ENCODE measurements at regions not wholly inside any gene's neighbourhood (a gene's known extent, or its start where the extent isn't known, plus 50 kb on each side); places are given as distances from the start of the nearest gene placed in this dataset.

DNA sequence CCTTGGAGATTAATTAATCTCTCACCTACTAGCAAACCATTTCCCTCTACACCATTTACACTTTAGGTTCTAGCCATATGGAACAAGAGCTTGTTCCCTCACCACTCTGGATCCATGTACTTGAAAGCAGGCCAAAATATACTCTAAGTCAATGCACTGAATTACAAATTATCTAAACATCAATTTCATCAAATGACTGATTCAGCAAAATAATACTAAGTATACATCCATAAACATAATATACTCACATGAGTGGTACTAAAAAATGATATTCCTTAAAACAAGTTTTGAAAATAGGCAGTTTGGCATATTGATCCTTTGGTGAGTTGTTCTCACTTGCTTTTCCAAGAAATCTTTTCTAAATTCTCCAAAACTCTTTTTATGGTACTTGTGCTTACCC lies 459.7 kb upstream of the ZNF385D start:
- ChIA-PET POLR2A (no interaction called here), CTCF (no interaction called here)
- no peak overlapping the region for H3K4me3 ChIP-seq (ENCODE audit: low read depth, low read length)
- TF ChIP-seq, protein P1, sequence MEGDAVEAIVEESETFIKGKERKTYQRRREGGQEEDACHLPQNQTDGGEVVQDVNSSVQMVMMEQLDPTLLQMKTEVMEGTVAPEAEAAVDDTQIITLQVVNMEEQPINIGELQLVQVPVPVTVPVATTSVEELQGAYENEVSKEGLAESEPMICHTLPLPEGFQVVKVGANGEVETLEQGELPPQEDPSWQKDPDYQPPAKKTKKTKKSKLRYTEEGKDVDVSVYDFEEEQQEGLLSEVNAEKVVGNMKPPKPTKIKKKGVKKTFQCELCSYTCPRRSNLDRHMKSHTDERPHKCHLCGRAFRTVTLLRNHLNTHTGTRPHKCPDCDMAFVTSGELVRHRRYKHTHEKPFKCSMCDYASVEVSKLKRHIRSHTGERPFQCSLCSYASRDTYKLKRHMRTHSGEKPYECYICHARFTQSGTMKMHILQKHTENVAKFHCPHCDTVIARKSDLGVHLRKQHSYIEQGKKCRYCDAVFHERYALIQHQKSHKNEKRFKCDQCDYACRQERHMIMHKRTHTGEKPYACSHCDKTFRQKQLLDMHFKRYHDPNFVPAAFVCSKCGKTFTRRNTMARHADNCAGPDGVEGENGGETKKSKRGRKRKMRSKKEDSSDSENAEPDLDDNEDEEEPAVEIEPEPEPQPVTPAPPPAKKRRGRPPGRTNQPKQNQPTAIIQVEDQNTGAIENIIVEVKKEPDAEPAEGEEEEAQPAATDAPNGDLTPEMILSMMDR (IDR thresholded peaks at IDR 0.05; ENCODE audit: insufficient read depth, low read length, missing control alignments) = no peak
- no peak for DNase-seq (ENCODE audit: low read depth, low spot score)

DNA sequence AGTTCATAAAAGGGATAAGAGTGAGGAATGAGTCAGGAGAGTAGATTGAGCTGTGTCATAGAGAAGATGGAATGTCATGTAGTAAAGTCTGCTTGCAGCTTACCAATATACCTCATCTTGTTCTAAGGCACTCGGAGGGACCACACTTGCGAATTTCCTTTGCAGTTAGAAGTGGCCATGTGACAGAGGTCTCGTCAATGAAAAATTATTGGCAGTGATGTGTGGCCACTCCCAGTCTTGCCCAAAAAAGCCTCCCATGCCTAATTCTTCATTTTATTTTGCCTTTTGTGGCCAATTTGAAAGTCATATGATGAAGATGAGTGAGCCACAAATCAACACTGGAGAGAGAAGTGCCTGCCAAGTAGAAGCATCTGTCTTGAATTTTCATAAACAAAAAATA lies 465.6 kb upstream of the ZNF385D start:
- no peak overlapping the region for H3K4me3 ChIP-seq (ENCODE audit: low read depth, low read length)
- CTCF ChIA-PET = no interaction called here
- TF ChIP-seq, protein P1 (IDR thresholded peaks at IDR 0.05; ENCODE audit: insufficient read depth, low read length, missing control alignments) = no peak
- DNase-seq (ENCODE audit: low read depth, low spot score) = no peak
- POLR2A ChIA-PET = no interaction called here

DNA sequence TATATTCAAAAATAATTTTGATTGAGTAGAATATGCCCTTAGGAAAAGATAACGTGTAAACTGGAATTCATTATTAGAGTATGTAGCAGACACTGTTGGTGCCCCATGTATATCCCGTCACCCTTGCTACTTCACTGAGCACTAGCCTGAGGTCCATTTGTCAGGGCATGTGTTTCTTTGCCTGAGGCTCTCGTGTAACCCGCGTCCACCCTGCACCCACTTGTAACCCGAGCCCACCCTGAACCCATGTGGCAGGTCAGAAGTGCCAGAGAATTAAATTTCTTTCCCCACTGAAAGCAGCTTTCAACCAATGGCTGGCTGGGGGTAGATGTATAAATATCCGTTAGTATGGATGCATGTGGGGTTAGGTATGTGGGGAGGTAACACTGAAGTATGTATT lies 474.2 kb upstream of the ZNF385D start:
- CTCF ChIA-PET = no interaction called here
- H3K4me3 ChIP-seq (ENCODE audit: low read depth, low read length) = no peak overlapping the region
- TF ChIP-seq, protein P1 (IDR thresholded peaks at IDR 0.05; ENCODE audit: insufficient read depth, low read length, missing control alignments) = no peak
- POLR2A ChIA-PET = no interaction called here
- no peak for DNase-seq (ENCODE audit: low read depth, low spot score)

DNA sequence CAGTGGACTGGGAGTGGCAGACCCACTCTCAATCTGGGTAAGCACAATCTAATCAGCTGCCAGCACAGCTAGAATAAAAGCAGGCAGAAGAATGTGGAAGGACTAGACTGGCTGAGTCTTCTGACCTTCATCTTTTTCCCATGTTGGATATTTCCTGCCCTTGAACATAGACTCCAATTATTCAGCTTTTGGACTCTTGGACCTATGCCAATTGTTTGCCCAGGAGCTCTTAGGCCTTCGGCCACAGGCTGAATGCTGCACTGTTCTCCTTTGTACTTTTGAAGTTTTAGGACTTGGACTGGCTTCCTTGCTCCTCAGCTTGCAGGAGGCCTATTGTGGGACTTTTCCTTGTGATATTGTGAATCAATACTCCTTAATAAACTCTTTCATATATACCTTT lies 477.7 kb upstream of the ZNF385D start:
- H3K4me3 ChIP-seq (ENCODE audit: low read depth, low read length) = no peak overlapping the region
- ChIA-PET POLR2A (no interaction called here), CTCF (no interaction called here)
- no peak for DNase-seq (ENCODE audit: low read depth, low spot score)
- TF ChIP-seq, protein P1 (IDR thresholded peaks at IDR 0.05; ENCODE audit: insufficient read depth, low read length, missing control alignments) = no peak

DNA sequence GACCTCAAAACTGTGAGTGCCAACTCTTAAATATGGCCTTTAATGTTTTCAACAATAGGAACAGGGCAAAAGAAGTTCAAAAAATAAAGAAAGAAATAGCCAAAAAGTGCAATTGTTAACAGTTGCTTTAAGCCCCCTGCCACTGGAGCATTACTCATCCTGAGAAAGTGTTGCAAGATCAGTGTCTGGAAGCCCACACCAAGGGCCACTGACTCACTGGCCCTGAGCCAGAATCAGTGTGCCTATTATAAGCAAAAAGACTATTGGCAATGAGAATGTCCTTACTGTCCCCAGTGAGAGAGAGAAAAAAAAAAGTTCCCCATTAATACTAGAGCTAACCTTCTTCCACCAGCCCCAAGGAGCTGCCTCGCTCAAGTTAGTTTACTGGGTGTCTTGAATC lies 480.1 kb upstream of the ZNF385D start:
- CTCF ChIA-PET = no interaction called here
- no peak overlapping the region for H3K4me3 ChIP-seq (ENCODE audit: low read depth, low read length)
- TF ChIP-seq, protein P1 (IDR thresholded peaks at IDR 0.05; ENCODE audit: insufficient read depth, low read length, missing control alignments) = no peak
- DNase-seq (ENCODE audit: low read depth, low spot score) = no peak
- POLR2A ChIA-PET = no interaction called here

DNA sequence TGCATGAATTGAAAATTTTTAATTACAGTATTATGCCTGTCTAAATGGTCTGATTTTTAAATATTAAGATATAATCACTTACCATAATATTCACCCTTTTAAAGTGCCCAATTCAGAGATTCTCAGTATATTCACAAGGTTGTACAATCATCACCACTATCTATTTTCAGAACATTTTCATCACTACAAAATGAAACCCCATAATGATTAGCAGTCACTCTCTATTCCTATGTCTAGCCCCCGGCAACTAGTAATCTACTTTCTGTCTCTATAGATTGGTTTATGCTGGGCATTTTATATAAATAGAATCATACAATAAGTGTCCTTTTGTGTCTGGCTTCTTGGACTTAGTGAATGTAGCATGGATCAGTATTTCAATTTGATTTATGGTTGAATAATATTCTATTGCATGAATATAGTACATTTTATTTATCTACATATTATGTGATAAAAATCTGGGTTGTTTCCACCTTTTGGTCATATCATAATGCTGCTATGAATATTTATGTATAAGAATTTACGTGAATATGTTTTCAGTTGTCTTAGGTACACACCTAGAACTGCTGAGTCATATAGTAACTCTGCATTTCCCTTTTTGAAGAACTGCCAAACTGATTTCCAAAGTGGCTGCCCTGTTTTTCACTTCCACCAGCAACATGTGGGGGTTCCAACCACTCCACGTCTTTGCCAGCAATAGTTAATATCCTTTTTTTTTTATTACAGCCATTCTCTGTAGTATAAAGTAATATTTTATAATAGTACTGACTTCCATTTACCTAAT lies 485.7 kb upstream of the ZNF385D start:
- POLR2A ChIA-PET = no interaction called here
- no peak overlapping the region for H3K4me3 ChIP-seq (ENCODE audit: low read depth, low read length)
- TF ChIP-seq, protein P1 (IDR thresholded peaks at IDR 0.05; ENCODE audit: insufficient read depth, low read length, missing control alignments) = no peak
- CTCF ChIA-PET = no interaction called here
- DNase-seq (ENCODE audit: low read depth, low spot score) = no peak
